Neural progenitor cell (in vitro differentiated cells): ENCODE measurements at regions not wholly inside any gene's neighbourhood (a gene's known extent, or its start where the extent isn't known, plus 50 kb on each side); places are given as distances from the start of the nearest gene placed in this dataset.

ENCODE experiments used
- CTCF ChIP-seq: fragments of 200-600 bp; sonication (generic); IDR thresholded peaks from 2 replicates; pipeline ENCODE4 v1.5.1; 2017; ENCODE audit warnings: antibody characterized with exemption, mild to moderate bottlenecking
- EZH2 ChIP-seq: fragments of 200-600 bp; sonication (generic); IDR thresholded peaks from 2 replicates; pipeline ENCODE4 v1.6.1; 2017; ENCODE audit warnings: antibody characterized with exemption, mild to moderate bottlenecking, moderate library complexity

DNA sequence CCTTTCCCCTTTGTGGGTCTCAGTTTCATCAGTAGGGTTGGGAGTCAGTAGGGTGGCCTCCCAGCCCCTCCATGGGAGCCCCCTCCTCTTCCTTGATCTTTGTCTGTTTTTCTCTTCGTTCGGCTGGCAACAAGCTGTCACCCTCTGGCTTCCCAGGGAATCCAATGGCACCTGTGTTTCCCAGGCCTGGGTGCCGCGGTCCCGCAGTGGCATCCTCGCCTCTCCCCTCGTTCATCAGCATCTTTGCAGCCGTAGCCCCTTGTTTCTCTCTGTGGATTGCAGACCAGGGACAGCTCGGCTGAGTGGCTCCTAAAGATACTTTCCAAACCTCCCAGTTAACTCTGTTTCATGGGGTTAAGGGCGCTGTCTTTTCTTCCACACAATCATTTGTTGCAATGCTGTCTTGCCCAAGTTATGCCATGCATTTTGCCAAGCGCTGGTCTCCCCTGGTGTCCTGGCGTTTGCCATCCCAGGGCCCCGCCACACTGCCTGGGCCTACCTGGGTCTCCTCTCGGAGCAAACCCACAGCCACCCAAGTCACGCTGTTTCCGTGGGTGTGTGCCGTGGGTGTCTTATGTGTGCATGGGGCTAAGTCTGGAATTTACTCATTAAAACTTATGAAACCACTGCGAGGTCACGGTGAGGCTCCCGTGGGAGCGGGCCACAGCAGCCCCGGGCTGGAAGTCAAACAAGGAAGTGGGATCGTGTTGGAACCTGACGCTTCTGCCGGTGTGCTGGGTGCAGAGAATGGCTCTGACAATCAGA lies 189.4 kb upstream of the SHH start:
- no peak for TF ChIP-seq CTCF
- no peak for TF ChIP-seq EZH2
